A673 (cell line): ENCODE measurements at regions not wholly inside any gene's neighbourhood (a gene's known extent, or its start where the extent isn't known, plus 50 kb on each side); places are given as distances from the start of the nearest gene placed in this dataset.

Source experiments
- BruUV-seq: library from RNA; stranded (reverse); fragments of 400-500 nt; replicated peaks from 2 replicates; lab custom pipeline; 2021; lab: Mats Ljungman, UMichigan
- CTCF ChIA-PET: fragments of 300-600 bp; sonication (Branson Sonifier 250); formaldehyde crosslinking; loops from one replicate; lab custom pipeline; 2022; ENCODE audit warnings: antibody characterized with exemption; lab: Charles Lee
- POLR2A ChIA-PET: fragments of 300-600 bp; sonication (Branson Sonifier 250); formaldehyde crosslinking; loops from one replicate; lab custom pipeline; 2022; ENCODE audit warnings: antibody characterized with exemption; ENCODE audit not compliant: low non-redundant PET; lab: Charles Lee
- DNase-seq: peaks from one replicate; pipeline ENCODE4 v3.0.0-alpha.2; 2015; ENCODE audit warnings: low spot score
- H3K27ac ChIP-seq: fragments of 200-600 bp; sonication (generic); 2 replicates; pipeline ENCODE4 v1.5.1; 2016; ENCODE audit warnings: mixed run types, low read depth, mild to moderate bottlenecking, mixed read lengths, antibody characterized with exemption, low read length; ENCODE audit not compliant: poor library complexity, severe bottlenecking
- H3K27me3 ChIP-seq: fragments of 200-600 bp; sonication (generic); replicated peaks from 2 replicates; pipeline ENCODE4 v1.6.1; 2017; ENCODE audit warnings: mixed run types, low read depth, mild to moderate bottlenecking, mixed read lengths, antibody characterized with exemption, low read length; ENCODE audit not compliant: insufficient read depth, poor library complexity
- H3K36me3 ChIP-seq: fragments of 200-600 bp; sonication (generic); 2 replicates; pipeline ENCODE4 v1.6.1; 2016; ENCODE audit warnings: mixed run types, mild to moderate bottlenecking, mixed read lengths, antibody characterized with exemption, low read length; ENCODE audit not compliant: insufficient read depth, poor library complexity, severe bottlenecking
- H3K4me1 ChIP-seq: fragments of 200-600 bp; sonication (generic); 2 replicates; pipeline ENCODE4 v1.6.1; 2017; ENCODE audit warnings: mixed run types, mild to moderate bottlenecking, mixed read lengths, antibody characterized with exemption, low read length; ENCODE audit not compliant: insufficient read depth, poor library complexity, severe bottlenecking
- H3K4me3 ChIP-seq: fragments of 200-600 bp; sonication (generic); 2 replicates; pipeline ENCODE4 v1.5.1; 2016; ENCODE audit warnings: low read depth, mixed run types, mild to moderate bottlenecking, mixed read lengths, low read length; ENCODE audit not compliant: poor library complexity, severe bottlenecking
- H3K9me3 ChIP-seq: fragments of 200-600 bp; sonication (generic); 2 replicates; pipeline ENCODE4 v1.6.1; 2016; ENCODE audit warnings: mixed run types, low read depth, mild to moderate bottlenecking, mixed read lengths, antibody characterized with exemption, low read length; ENCODE audit not compliant: poor library complexity, severe bottlenecking
- CTCF ChIP-seq: fragments of 300-800, 200-600 bp; sonication (generic); conservative IDR thresholded peaks from 2 replicates; pipeline ENCODE4 v1.5.1; 2017; ENCODE audit warnings: low read depth, mild to moderate bottlenecking, antibody characterized with exemption, low read length, moderate library complexity, mixed read lengths
- EZH2 ChIP-seq: fragments of 200-600 bp; sonication (generic); IDR thresholded peaks from 2 replicates; pipeline ENCODE4 v1.6.1; 2017; ENCODE audit warnings: borderline replicate concordance, low read depth, mild to moderate bottlenecking, mixed read lengths, antibody characterized with exemption, low read length; ENCODE audit not compliant: poor library complexity, severe bottlenecking
- intact Hi-C: fragments of 100-400 bp; cut with micrococcal nuclease; formaldehyde crosslinking; loops from one replicate; pipeline ENCODE4 v1.10.0; 2022; ENCODE audit not compliant: unreplicated experiment

- intact Hi-C loops, result no loop called here
- Histone ChIP-seq H3K4me1 (no peaks in the 10 kb centered on the region), H3K9me3 (no peaks in the 10 kb centered on the region), H3K4me3 (no peak overlapping the region), H3K27ac (no peak overlapping the region), H3K27me3 (peaks cover 30% of the 10 kb centered on the region), H3K36me3 (no peaks in the 10 kb centered on the region)
- no peak for DNase-seq
- POLR2A ChIA-PET, result no interaction called here
- TF ChIP-seq CTCF (no peak), EZH2 (no peak)
- BruUV-seq, result no TSS peak
- CTCF ChIA-PET, result no interaction called here
Observed at GRCh38 chr6:137744877-137745276, 122.2 kb upstream of the TNFAIP3 start.

- ChIA-PET POLR2A (no interaction called here), CTCF (no interaction called here)
- peaks cover 29% of the 10 kb centered on the region for H3K27me3 ChIP-seq
Observed at GRCh38 chr6:137745321-137745720, 121.7 kb upstream of the TNFAIP3 start.

GRCh38 chr6:137746264-137746663 lies 120.8 kb upstream of the TNFAIP3 start:
- TF ChIP-seq CTCF, result no peak
- no peak for TF ChIP-seq EZH2
- H3K4me1 ChIP-seq, result no peaks in the 10 kb centered on the region
- H3K9me3 ChIP-seq, result no peaks in the 10 kb centered on the region
- no peak for DNase-seq
- H3K27ac ChIP-seq, result no peak overlapping the region
- H3K36me3 ChIP-seq, result no peaks in the 10 kb centered on the region
- POLR2A ChIA-PET, result no interaction called here
- intact Hi-C loops, result no loop called here
- no peak overlapping the region for H3K4me3 ChIP-seq
- peaks cover 20% of the 10 kb centered on the region for H3K27me3 ChIP-seq
- BruUV-seq, result no TSS peak
- CTCF ChIA-PET, result no interaction called here

More at GRCh38 chr6:137745321-137745720, 121.7 kb upstream of the TNFAIP3 start:
- intact Hi-C loops, result no loop called here
- Histone ChIP-seq H3K27ac (no peak overlapping the region), H3K9me3 (no peaks in the 10 kb centered on the region), H3K36me3 (no peaks in the 10 kb centered on the region), H3K4me3 (no peak overlapping the region), H3K4me1 (no peaks in the 10 kb centered on the region)
- BruUV-seq, result no TSS peak
- TF ChIP-seq CTCF, result no peak
- TF ChIP-seq EZH2, result no peak
- DNase-seq, result no peak
